ENCODE measurements at regions not wholly inside any gene's neighbourhood (a gene's known extent, or its start where the extent isn't known, plus 50 kb on each side); places are given as distances from the start of the nearest gene placed in this dataset.
A peak's percentile ranks its signal among the peaks of the same experiment; 100 is the strongest.

GRCh38 chr7:47188653-47189315 lies 393.1 kb downstream of the TNS3 start:
- no peak for DNase-seq

- no peak for DNase-seq
Observed at GRCh38 chr7:47188136-47188535, 393.8 kb downstream of the TNS3 start.

GRCh38 chr7:47186316-47186715 lies 395.6 kb downstream of the TNS3 start:
- no peak for DNase-seq

GRCh38 chr7:47185839-47186238 lies 396.1 kb downstream of the TNS3 start:
- DNase-seq, result no peak

- DNase-seq, result no peak
Observed at GRCh38 chr7:47185170-47185569, 396.7 kb downstream of the TNS3 start.

- no peak for DNase-seq
Observed at GRCh38 chr7:47183862-47184590, 397.9 kb downstream of the TNS3 start.

GRCh38 chr7:47181746-47182361 lies 400.1 kb downstream of the TNS3 start:
- DNase-seq, result no peak

- no peak for DNase-seq
Observed at GRCh38 chr7:47180516-47180826, 401.4 kb downstream of the TNS3 start.

GRCh38 chr7:47179812-47180515 lies 401.9 kb downstream of the TNS3 start:
- peak; percentile 20 to 84 (median 54) for DNase-seq

- peak in 1 of 3 experiments; percentile 33 for DNase-seq
Observed at GRCh38 chr7:47172602-47173539, 409.0 kb downstream of the TNS3 start.

GRCh38 chr7:47170516-47170915 lies 411.4 kb downstream of the TNS3 start:
- DNase-seq, result peak in 2 of 3 experiments; percentile 10 to 19

- no peak for DNase-seq
Observed at GRCh38 chr7:47154791-47155190, 427.1 kb downstream of the TNS3 start.

- DNase-seq, result peak in 2 of 3 experiments; percentile 76 to 95
Observed at GRCh38 chr7:47153576-47153975, 428.3 kb downstream of the TNS3 start.

- peak in 2 of 3 experiments; percentile 63 to 93 for DNase-seq
Observed at GRCh38 chr7:47153058-47153457, 428.9 kb downstream of the TNS3 start.

GRCh38 chr7:47152307-47152706 lies 429.6 kb downstream of the TNS3 start:
- DNase-seq, result no peak

GRCh38 chr7:47150497-47151260 lies 431.2 kb downstream of the TNS3 start:
- DNase-seq, result no peak

GRCh38 chr7:47149971-47150370 lies 431.9 kb downstream of the TNS3 start:
- no peak for DNase-seq

GRCh38 chr7:47149208-47149839 lies 432.6 kb downstream of the TNS3 start:
- no peak for DNase-seq

- DNase-seq, result no peak
Observed at GRCh38 chr7:47148536-47149207, 433.2 kb downstream of the TNS3 start.

GRCh38 chr7:47147213-47147631 lies 434.7 kb downstream of the TNS3 start:
- no peak for DNase-seq
